H9 (cell line): ENCODE measurements at regions not wholly inside any gene's neighbourhood (a gene's known extent, or its start where the extent isn't known, plus 50 kb on each side); places are given as distances from the start of the nearest gene placed in this dataset.

Source experiments
- DNase-seq: peaks from one replicate; pipeline ENCODE4 v3.0.0-alpha.2; 2017
- H2AFZ ChIP-seq: one replicate; pipeline ENCODE4 v1.6.1; 2013; ENCODE audit warnings: mild to moderate bottlenecking, low read length, control low read depth, moderate library complexity
- H2AK5ac ChIP-seq: 2 replicates; pipeline ENCODE4 v1.6.1; 2013; ENCODE audit warnings: low read length, control low read depth, mixed read lengths; ENCODE audit not compliant: insufficient read length
- H2BK120ac ChIP-seq: one replicate; pipeline ENCODE4 v1.6.1; 2013; ENCODE audit warnings: low read depth, mild to moderate bottlenecking, low read length, control low read depth, inconsistent platforms; ENCODE audit not compliant: poor library complexity, severe bottlenecking
- H2BK12ac ChIP-seq: 2 replicates; pipeline ENCODE4 v1.6.1; 2013; ENCODE audit warnings: low read length, control low read depth, mixed read lengths, low read depth; ENCODE audit not compliant: insufficient read length
- H2BK15ac ChIP-seq: 2 replicates; pipeline ENCODE4 v1.6.1; 2013; ENCODE audit warnings: low read depth, low read length, control low read depth
- H2BK20ac ChIP-seq: one replicate; pipeline ENCODE4 v1.6.1; 2013; ENCODE audit warnings: low read depth, mild to moderate bottlenecking, low read length, control low read depth, inconsistent platforms; ENCODE audit not compliant: poor library complexity, severe bottlenecking
- H2BK5ac ChIP-seq: 2 replicates; pipeline ENCODE4 v1.6.1; 2013; ENCODE audit warnings: low read length, control low read depth, mixed read lengths; ENCODE audit not compliant: insufficient read length
- H3K14ac ChIP-seq: 2 replicates; pipeline ENCODE4 v1.6.1; 2013; ENCODE audit warnings: low read length, control low read depth; ENCODE audit not compliant: insufficient read depth
- H3K18ac ChIP-seq: 2 replicates; pipeline ENCODE4 v1.6.1; 2013; ENCODE audit warnings: low read depth, mild to moderate bottlenecking, mixed read lengths, low read length, control low read depth; ENCODE audit not compliant: insufficient read length
- H3K23ac ChIP-seq: 2 replicates; pipeline ENCODE4 v1.6.1; 2013; ENCODE audit warnings: low read length, control low read depth, mixed read lengths, low read depth; ENCODE audit not compliant: insufficient read length
- H3K23me2 ChIP-seq: 2 replicates; pipeline ENCODE4 v1.6.1; 2013; ENCODE audit warnings: low read depth, mild to moderate bottlenecking, mixed read lengths, low read length, control low read depth; ENCODE audit not compliant: insufficient read length, poor library complexity, severe bottlenecking
- H3K27ac ChIP-seq: 2 replicates; pipeline ENCODE4 v1.5.1; 2013; ENCODE audit warnings: low read length, control low read depth, mixed read lengths, low read depth; ENCODE audit not compliant: insufficient read length
- H3K27me3 ChIP-seq: 2 replicates; pipeline ENCODE4 v1.6.1; 2013; ENCODE audit warnings: low read length, control low read depth, inconsistent platforms; ENCODE audit not compliant: insufficient read depth
- H3K4ac ChIP-seq: 2 replicates; pipeline ENCODE4 v1.6.1; 2013; ENCODE audit warnings: low read depth, mild to moderate bottlenecking, control low read depth, inconsistent platforms, low read length, moderate library complexity
- H3K4me1 ChIP-seq: 2 replicates; pipeline ENCODE4 v1.6.1; 2013; ENCODE audit warnings: low read length, control low read depth, inconsistent platforms; ENCODE audit not compliant: insufficient read depth
- H3K4me2 ChIP-seq: 2 replicates; pipeline ENCODE4 v1.6.1; 2013; ENCODE audit warnings: low read length, control low read depth, mixed read lengths; ENCODE audit not compliant: insufficient read length, insufficient read depth
- H3K56ac ChIP-seq: 2 replicates; pipeline ENCODE4 v1.6.1; 2013; ENCODE audit warnings: low read depth, mild to moderate bottlenecking, mixed read lengths, low read length, control low read depth; ENCODE audit not compliant: insufficient read length
- H3K79me1 ChIP-seq: 2 replicates; pipeline ENCODE4 v1.6.1; 2013; ENCODE audit warnings: low read depth, mild to moderate bottlenecking, moderate library complexity, low read length, control low read depth, inconsistent platforms; ENCODE audit not compliant: insufficient read depth, poor library complexity, severe bottlenecking
- H3K79me2 ChIP-seq: 2 replicates; pipeline ENCODE4 v1.6.1; 2013; ENCODE audit warnings: low read length, control low read depth, inconsistent platforms; ENCODE audit not compliant: insufficient read depth
- H3K9ac ChIP-seq: 2 replicates; pipeline ENCODE4 v1.6.1; 2013; ENCODE audit warnings: low read length, control low read depth, mixed read lengths; ENCODE audit not compliant: insufficient read length; ENCODE audit errors: extremely low read depth
- H3K9me3 ChIP-seq: one replicate; pipeline ENCODE4 v1.6.1; 2013; ENCODE audit warnings: low read depth, low read length, inconsistent platforms; ENCODE audit not compliant: control insufficient read depth
- H3T11ph ChIP-seq: one replicate; pipeline ENCODE4 v1.6.1; 2013; ENCODE audit warnings: mild to moderate bottlenecking, low read length, control low read depth, inconsistent platforms
- H4K20me1 ChIP-seq: one replicate; pipeline ENCODE4 v1.6.1; 2013; ENCODE audit not compliant: control insufficient read depth, insufficient read length, insufficient read depth
- H4K5ac ChIP-seq: 2 replicates; pipeline ENCODE4 v1.6.1; 2013; ENCODE audit warnings: low read depth, mild to moderate bottlenecking, mixed read lengths, low read length, control low read depth; ENCODE audit not compliant: insufficient read length
- H4K8ac ChIP-seq: replicated peaks from 2 replicates; pipeline ENCODE4 v1.6.1; 2013; ENCODE audit warnings: low read length, control low read depth, mixed read lengths, low read depth; ENCODE audit not compliant: insufficient read length
- H4K91ac ChIP-seq: 2 replicates; pipeline ENCODE4 v1.6.1; 2013; ENCODE audit warnings: low read depth, mild to moderate bottlenecking, moderate library complexity, mixed read lengths, low read length, control low read depth; ENCODE audit not compliant: insufficient read length
- H3K27ac Mint-ChIP-seq, 3 experiments: 2 replicates in 2 of 3; 3 replicates in 1 of 3; pipeline ENCODE4 v1.8.0; 2020 to 2021; ENCODE audit warnings: mixed read lengths in 3 of 3, mild to moderate bottlenecking in 1 of 3, moderate library complexity in 1 of 3
- H3K27me3 Mint-ChIP-seq: 2 replicates; pipeline ENCODE4 v1.8.0; 2021; ENCODE audit warnings: low read depth, mild to moderate bottlenecking, moderate library complexity, mixed read lengths
- H3K36me3 Mint-ChIP-seq, 3 experiments: 2 replicates in 2 of 3; 3 replicates in 1 of 3; pipeline ENCODE4 v1.8.0; 2020 to 2021; ENCODE audit warnings: low read depth in 3 of 3, mixed read lengths in 3 of 3; ENCODE audit not compliant: insufficient read depth in 1 of 3
- H3K4me1 Mint-ChIP-seq, 2 experiments: 2 replicates each; pipeline ENCODE4 v1.8.0; 2020; ENCODE audit warnings: mixed read lengths in 2 of 2
- H3K4me3 Mint-ChIP-seq, 2 experiments: 2 replicates in 1 of 2; 3 replicates in 1 of 2; pipeline ENCODE4 v1.8.0; 2020 to 2021; ENCODE audit warnings: mild to moderate bottlenecking in 2 of 2, mixed read lengths in 2 of 2, moderate library complexity in 1 of 2
- H3K9me3 Mint-ChIP-seq, 2 experiments: 2 replicates in 1 of 2; 3 replicates in 1 of 2; pipeline ENCODE4 v1.8.0; 2020; ENCODE audit warnings: mild to moderate bottlenecking in 2 of 2, mixed read lengths in 2 of 2, moderate library complexity in 1 of 2
- CTCF ChIP-seq: fragments of 200-600 bp; sonication (generic); conservative IDR thresholded peaks from 3 replicates; pipeline ENCODE4 v1.8.0; 2021; ENCODE audit warnings: antibody characterized with exemption, mild to moderate bottlenecking
- WGBS: extraction: QIAGEN DNeasy Blood & Tissue Kit; methylation state at CpG from one replicate; pipeline ENCODE4 v1.1.7; 2013; ENCODE audit warnings: missing lambda C conversion rate, low lambda C conversion rate, mixed read lengths; ENCODE audit not compliant: insufficient read length; ENCODE audit errors: extremely low coverage; 5-methylcytosine and 5-hydroxymethylcytosine counted together

- Mint-ChIP-seq H3K27ac (no peak overlapping the region), H3K36me3 (no peaks in the 10 kb centered on the region), H3K4me3 (no peak overlapping the region), H3K27me3 (no peaks in the 10 kb centered on the region), H3K4me1 (peaks cover 7 to 18% of the 10 kb centered on the region in 2 experiments), H3K9me3 (no peaks in the 10 kb centered on the region)
- Histone ChIP-seq H3K18ac (no peak overlapping the region), H4K5ac (no peak overlapping the region), H3K79me2 (no peaks in the 10 kb centered on the region), H3K79me1 (no peaks in the 10 kb centered on the region), H3T11ph (no peak overlapping the region), H3K14ac (no peak overlapping the region), H3K4me2 (no peak overlapping the region), H3K23ac (no peak overlapping the region), H2BK15ac (no peak overlapping the region), H2AK5ac (no peak overlapping the region), H3K23me2 (no peaks in the 10 kb centered on the region), H3K56ac (no peak overlapping the region), H2BK20ac (no peak overlapping the region), H3K4me1 (no peaks in the 10 kb centered on the region), H2AFZ (no peak overlapping the region), H3K27me3 (no peaks in the 10 kb centered on the region), H4K91ac (no peak overlapping the region), H3K9me3 (no peaks in the 10 kb centered on the region), H4K8ac (no peak overlapping the region), H2BK5ac (no peak overlapping the region), H3K27ac (no peak overlapping the region), H3K9ac (no peak overlapping the region), H3K4ac (no peak overlapping the region), H2BK120ac (no peak overlapping the region), H4K20me1 (no peaks in the 10 kb centered on the region), H2BK12ac (no peak overlapping the region)
- no CpG with 5 or more reads among the region's 4 CpGs for WGBS
- no peak for TF ChIP-seq CTCF
- no peak for DNase-seq
Measured at GRCh38 chr4:179583221-179583620, 2141.0 kb upstream of the AGA start.
